ENCODE measurements at regions not wholly inside any gene's neighbourhood (a gene's known extent, or its start where the extent isn't known, plus 50 kb on each side); places are given as distances from the start of the nearest gene placed in this dataset.

- no peak for DNase-seq
These were observed 87.9 kb downstream of the THBS2 start for GRCh38 chr6:169165561-169166300.

DNA sequence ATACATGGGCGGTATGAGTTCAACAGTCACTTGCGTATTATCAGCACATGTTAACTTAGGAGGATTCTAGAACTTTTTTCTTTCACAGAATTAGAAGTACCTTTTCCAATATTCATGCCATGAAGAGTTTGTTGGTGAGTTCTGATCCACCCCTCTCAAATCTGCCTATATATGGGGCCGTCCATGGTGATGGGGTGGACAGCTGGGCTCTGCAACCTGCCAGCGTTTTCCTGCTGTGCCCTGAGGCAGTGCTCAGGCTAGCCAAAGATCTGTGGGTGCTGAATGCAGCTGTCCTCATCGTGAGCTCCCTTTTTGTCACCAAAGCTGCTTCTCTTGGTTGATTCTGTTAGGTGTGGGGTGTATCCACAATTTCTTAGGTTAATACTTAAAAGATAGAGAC, 88.7 kb downstream of the THBS2 start:
- DNase-seq = no peak

- no peak for DNase-seq
These were observed 89.2 kb downstream of the THBS2 start for GRCh38 chr6:169164451-169164850.

- DNase-seq = no peak
These were observed 90.2 kb downstream of the THBS2 start for GRCh38 chr6:169163411-169163901.

DNA sequence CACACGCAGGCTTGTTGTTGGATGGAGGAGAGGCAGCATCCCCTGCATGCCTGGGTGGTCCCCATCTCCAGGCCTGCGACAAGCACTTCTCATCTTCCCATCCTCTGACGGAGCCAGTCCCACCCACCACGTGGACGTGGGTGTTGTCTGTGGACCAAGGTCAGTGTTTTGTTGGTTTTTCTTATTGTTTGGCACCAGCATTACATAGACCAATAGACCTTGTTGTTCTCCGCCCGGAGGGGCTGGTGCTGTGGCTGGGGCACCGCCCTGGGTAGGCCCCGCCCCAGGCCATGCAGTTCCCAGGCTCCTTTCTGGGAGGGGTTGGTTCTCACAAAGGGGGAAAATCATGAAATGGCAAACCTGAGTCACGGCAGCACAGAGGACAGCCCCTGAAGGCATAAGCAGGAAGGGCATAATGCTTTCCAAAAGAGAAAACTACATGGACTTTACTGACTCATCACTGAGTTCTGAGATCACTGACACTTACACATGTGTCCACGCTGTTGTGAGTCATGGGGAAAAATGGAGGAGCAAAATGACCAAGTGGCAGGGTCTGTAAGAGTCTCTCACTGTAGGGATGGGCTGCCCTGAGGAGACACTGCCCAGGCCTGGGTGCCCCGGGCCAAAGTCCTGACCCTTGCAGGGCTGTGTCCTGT, 90.8 kb downstream of the THBS2 start:
- no peak for DNase-seq

- no peak for DNase-seq
These were observed 91.4 kb downstream of the THBS2 start for GRCh38 chr6:169162249-169162648.

GRCh38 chr6:169161572-169162167, 92.0 kb downstream of the THBS2 start:
- DNase-seq = no peak

DNA sequence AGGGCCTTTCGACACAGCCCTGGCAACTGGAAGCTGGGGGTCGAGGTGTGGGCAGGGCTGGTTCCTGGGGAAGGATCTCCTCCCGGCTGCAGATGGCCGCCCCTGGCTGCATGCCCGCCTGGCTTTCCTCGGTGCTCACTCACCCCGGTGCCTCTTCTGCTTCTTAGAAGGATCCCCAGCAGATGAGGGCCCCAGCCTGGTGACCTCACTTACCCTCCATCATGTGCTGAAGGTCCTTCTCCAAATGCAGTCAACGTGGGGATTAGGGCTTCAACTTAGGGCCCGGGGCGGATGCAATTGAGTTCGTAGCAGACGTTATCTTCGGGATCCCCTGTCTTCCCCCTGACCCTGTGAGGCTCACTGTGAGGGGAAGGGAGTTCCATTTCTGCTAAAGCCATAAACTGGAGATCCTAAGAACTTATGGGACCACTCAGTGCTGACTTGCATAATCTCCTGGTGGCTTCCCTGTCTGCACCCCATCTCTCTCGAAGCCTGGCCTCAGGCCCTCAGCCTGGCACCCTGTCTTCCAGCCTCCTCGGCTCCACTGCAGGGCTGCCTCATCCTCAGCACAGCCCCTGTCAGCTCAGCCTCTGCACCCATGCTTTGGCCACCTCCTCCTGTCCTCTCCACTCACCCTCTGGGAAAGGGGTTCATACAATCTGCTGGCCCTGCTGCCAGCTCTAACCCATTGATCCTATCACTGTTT, 92.6 kb downstream of the THBS2 start:
- DNase-seq = no peak

DNA sequence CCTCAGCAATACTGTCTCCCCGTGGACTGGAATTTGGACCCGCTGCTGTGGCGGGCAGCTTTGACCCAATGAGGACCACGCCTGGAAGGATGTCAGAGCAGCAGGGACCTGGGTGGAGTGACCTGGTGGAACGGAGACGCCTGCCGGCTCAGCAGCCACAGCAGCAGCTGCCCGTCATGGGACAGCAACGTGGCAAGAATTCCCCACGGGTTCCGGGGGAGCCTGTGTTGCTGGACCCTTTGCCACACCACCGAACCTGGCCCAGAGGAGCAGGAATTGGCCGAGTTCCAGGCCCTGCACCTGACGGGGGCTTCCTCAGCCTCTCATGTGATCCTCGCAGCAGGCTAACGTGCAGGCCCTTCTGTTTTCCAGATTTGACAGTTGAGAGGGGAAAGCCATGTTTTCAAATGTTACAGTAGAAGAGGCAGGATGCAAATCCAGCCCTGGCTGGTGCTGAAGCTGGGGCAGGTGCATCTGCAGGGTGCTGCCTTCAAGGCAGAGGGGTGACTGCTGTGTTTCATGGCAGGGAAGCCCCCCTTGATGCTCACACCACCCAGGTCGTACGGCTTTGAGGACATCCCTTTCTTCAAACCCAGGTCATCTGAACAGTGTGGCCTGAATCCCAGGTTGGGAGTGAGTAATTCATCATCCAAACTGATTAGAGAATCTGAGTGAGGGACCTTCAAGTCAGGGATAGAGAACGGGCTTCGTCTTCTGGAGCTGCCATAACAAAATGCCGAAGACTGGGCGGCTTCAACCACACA, 93.4 kb downstream of the THBS2 start:
- no peak for DNase-seq

GRCh38 chr6:169159331-169159730, 94.3 kb downstream of the THBS2 start:
- DNase-seq = no peak

- no peak for DNase-seq
These were observed 95.0 kb downstream of the THBS2 start for GRCh38 chr6:169158691-169159090.

DNA sequence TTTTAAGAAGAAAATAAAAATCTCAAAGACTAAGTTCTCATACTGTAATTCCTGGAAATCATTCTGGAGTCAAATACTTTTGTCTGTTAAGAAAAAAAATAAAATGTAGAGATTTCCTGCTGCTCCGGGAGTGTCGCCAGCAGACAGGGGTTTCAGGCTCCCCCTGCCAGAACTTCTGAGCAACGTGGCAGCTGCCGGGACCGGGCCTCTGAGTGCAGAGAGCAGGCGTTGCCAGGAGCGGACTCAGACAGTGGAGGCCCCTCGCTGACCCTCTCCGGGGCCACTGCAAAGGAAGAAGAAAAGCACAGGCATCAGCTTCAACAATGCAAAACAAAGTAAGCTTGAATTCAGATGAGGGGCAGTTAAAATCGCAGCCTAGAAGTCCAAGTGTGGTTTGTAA, 95.5 kb downstream of the THBS2 start:
- no peak for DNase-seq

- no peak for DNase-seq
These were observed 96.2 kb downstream of the THBS2 start for GRCh38 chr6:169157197-169158148.

GRCh38 chr6:169156793-169157147, 96.9 kb downstream of the THBS2 start:
- no peak for DNase-seq

GRCh38 chr6:169156108-169156792, 97.4 kb downstream of the THBS2 start:
- DNase-seq = no peak

DNA sequence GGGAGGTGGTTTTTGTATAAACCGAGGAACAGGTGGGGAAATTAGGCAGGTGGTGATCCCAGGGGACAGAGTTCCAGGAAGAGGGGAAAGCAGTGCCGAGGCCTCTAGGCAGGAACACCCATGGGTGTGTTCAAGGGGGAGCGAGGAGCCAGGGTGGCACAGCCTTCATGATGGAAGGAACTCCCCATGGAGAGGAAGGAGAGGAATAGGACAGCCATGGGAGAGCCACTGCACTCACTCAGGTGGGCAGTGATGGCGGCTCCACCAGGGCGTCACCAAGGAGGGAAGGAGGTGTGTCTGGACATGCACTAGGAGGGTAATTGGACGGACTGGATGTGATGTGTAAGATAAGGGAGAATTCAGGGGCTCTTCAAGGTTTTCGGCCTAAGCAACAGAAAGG, 98.2 kb downstream of the THBS2 start:
- DNase-seq = no peak

- no peak for DNase-seq
These were observed 100.2 kb downstream of the THBS2 start for GRCh38 chr6:169153401-169153800.

- no peak for DNase-seq
These were observed 107.1 kb downstream of the THBS2 start for GRCh38 chr6:169146521-169146920.

GRCh38 chr6:169145991-169146501, 107.6 kb downstream of the THBS2 start:
- DNase-seq = no peak

DNA sequence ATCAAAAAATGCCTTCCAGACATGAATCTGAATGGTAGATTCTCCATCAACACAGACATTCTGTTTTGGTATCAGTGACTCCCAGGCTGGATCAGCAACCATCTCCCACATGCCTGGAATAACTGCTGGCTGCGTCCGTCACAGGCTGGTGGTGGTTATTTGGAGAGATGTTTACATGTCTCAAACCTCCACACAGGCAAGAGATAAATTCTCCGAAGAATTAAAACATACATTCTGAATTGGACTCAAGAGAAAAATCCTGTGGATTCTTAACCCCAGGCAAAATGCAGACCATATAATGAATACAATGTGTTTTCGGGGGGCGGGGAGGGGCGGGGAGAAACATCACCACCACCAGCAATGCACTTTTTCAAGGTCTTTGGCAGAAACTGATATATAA, 108.2 kb downstream of the THBS2 start:
- DNase-seq = no peak

DNA sequence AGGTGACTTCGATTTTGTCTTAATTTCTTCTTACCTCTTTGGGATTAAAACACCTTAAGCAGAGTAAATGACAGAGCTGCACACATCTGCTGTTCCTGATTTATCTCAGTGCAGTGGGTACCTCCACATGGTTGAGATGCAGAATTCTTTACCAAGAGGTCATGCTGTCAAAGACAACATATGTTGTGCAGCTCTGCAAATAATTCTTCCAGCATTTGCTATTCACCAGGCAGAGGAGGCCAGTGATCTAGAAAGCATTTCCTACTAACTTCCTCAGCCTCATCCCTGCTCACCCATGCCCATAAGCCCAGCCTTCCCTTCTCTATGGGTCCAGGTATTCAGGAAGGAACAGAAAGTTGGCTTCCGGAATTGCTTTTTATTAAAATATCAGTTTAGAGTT, 109.3 kb downstream of the THBS2 start:
- no peak for DNase-seq

Data from T-helper 1 cell (primary cell).